PC-3 (cell line): ENCODE measurements at regions not wholly inside any gene's neighbourhood (a gene's known extent, or its start where the extent isn't known, plus 50 kb on each side); places are given as distances from the start of the nearest gene placed in this dataset.

ENCODE experiments used
- EZH2 ChIP-seq: fragments of 300-600 bp; sonication (generic); IDR thresholded peaks from one replicate; pipeline ENCODE4 v1.6.1; 2017; ENCODE audit warnings: antibody characterized with exemption, mild to moderate bottlenecking, low read length; ENCODE audit not compliant: unreplicated experiment
- EZH2phosphoT487 ChIP-seq: fragments of 300-600 bp; sonication (generic); IDR thresholded peaks from 2 replicates; pipeline ENCODE4 v1.6.1; 2018; ENCODE audit warnings: mild to moderate bottlenecking, antibody characterized with exemption, low read length, borderline replicate concordance
- TF ChIP-seq, protein P1 (sequence below): fragments of 300-600 bp; sonication (generic); conservative IDR thresholded peaks from 2 replicates; pipeline ENCODE4 v1.5.1; 2017; ENCODE audit warnings: antibody characterized with exemption, low read depth, mild to moderate bottlenecking, low read length

- TF ChIP-seq, protein P1, sequence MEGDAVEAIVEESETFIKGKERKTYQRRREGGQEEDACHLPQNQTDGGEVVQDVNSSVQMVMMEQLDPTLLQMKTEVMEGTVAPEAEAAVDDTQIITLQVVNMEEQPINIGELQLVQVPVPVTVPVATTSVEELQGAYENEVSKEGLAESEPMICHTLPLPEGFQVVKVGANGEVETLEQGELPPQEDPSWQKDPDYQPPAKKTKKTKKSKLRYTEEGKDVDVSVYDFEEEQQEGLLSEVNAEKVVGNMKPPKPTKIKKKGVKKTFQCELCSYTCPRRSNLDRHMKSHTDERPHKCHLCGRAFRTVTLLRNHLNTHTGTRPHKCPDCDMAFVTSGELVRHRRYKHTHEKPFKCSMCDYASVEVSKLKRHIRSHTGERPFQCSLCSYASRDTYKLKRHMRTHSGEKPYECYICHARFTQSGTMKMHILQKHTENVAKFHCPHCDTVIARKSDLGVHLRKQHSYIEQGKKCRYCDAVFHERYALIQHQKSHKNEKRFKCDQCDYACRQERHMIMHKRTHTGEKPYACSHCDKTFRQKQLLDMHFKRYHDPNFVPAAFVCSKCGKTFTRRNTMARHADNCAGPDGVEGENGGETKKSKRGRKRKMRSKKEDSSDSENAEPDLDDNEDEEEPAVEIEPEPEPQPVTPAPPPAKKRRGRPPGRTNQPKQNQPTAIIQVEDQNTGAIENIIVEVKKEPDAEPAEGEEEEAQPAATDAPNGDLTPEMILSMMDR = no peak
- no peak for TF ChIP-seq EZH2
- TF ChIP-seq EZH2phosphoT487 = no peak
Observed at GRCh38 chr11:38723361-38723760, 2125.3 kb upstream of the RAG2 start.
